GM04503 (cell line): ENCODE measurements at regions not wholly inside any gene's neighbourhood (a gene's known extent, or its start where the extent isn't known, plus 50 kb on each side); places are given as distances from the start of the nearest gene placed in this dataset.

ENCODE experiments used
- DNase-seq: peaks from one replicate; pipeline ENCODE4 v3.0.0-alpha.2; 2012; ENCODE audit warnings: low read depth

DNA sequence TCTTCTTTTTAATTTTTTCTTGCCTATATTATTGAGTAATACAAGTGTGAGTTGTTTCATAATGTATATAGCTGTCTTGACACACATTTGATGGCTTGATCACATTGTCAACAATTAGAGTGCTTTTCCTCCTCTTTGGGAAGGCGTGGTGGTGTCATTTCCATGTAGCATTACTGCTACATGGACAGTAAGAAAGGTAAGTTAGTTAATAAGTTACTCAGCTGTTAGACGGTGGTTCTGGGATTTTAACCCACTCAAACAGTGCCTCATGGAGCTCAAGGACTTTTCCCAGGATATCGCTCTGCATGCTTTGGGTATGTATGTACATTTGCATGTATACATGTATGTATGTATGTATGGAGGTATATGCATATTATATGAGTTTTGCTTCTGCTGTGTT is 94.6 kb downstream of the HAPSTR1 start:
- no peak for DNase-seq

DNA sequence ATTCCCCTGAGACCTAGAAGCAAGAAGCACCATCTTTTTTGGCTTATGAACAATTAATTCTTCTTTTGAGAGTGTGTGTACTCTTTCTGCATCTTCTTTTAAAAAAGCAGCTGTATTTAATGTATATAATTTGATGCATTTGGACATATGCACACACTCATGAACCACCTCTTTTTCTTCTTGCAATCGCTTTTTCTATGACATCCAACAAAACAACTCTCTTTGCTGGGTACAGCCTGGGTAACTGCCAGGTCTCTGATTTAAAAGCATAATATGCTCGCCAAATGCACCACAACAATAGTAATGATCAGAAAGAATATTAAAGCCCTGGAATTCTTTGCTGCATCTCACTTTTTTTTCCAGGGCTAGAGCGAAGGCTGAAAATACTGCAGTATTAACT is 97.3 kb downstream of the HAPSTR1 start:
- no peak for DNase-seq

DNA sequence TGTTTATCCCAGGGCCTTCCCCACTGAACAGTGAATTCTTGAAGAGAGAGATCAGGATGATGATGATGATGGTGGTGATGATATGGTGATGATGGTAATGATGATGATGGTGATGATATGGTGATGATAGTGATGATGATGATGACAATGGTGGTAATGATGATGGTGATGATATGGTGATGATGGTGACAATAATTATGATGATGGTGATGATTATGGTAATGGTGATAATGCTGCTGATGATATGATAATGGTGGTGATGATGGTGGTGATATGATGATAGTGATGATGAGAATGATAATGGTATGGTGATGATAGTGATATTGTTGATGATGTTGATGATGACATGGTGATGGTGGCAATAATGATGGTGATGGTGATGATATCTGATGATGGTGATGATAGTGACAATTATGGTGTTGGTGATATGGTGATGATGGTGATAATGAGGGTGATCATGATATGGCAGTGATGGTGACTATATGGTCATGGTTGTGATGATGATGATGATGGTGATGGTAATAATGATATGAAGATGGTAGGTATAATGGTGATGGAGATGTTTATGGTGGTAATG is 99.9 kb downstream of the HAPSTR1 start:
- DNase-seq = no peak

DNA sequence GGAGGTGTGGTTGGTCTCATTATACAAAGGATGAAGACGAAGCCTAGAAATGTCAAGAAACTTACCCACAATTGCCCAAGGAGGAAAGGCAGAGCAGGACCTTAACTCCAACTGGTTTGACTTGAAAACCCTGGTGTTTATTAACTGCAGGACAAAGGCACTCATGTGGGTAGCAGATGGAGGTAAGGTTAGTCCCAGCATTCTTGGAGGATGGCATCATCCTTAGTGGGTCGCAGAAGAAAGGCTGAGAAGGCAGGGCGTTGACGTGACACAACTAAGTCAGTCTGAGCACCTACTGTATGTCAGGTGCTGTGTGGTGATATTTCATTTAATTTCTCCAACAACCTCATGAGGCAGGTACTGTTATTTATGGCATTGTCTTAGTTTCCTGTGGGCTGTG is 101.3 kb downstream of the HAPSTR1 start:
- DNase-seq = no peak

DNA sequence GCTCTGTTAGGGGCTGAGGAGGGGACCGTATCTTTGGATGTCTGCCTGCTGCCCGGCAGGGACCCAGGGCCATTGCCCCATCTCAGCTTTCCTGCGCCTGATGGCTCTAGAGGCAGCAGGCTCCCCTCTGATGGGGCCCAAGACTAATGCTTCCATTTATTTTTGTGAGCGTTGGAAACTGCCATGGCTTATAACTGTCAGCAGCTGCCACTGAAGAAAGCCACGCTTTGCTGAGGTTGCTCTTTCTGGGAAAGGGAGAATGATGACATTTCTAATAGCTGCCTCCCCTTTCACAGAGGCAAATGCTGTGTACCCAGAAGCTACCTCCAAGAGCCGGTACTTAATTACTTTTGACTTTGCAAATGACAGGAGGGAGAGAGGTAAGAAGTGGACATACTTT is 103.8 kb downstream of the HAPSTR1 start:
- DNase-seq = no peak

DNA sequence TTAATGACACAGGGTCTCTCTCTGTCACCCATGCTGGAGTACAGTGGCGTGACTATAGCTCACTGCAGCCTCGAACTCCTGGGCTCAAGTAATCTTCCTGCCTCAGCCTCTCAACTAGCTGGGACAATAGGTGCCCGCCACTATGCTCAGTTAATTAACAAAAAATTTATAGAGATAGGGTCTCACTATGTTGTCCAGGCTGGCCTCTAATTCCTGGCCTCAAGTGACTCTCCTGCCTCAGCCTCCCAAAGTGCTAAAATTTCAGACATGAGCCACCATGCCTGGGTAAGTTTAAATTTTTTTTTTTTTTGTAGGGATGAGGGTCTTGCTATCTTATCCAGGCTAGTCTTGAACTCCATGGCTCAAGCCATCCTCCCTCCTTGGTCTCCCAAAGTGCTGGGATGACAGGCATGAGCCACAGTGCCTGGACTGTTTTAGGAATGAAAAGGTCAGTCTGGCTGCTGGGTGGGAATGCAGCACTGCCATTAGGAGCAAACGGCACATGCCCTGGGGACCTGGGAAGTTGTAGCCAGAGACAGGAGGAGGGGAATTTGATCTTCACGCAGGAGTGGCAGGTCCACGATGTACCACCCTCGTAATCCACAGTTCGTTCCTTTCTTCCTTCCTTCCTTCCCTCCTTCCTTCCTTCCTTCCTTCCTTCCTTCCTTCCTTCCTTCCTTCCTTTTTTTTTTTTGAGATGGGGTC is 106.7 kb downstream of the HAPSTR1 start:
- no peak for DNase-seq

DNA sequence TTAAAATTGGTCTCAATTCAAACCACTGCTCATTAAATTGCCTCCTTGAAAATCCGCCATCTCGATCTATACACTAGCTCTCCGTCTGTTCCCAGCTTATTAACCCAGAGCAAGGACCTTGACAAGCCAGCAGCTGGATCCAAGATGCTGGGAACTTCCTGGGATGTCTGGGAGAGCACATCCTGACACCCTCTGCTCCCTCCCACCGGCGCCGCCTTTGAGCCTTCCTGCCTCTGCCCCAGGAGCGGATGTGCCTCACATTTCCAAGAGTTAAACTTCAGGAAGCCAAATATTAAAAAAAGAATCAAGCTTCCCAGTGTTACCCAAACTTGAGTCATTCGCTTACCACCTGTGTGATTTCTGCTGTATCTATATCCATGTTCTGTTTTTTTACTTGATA is 107.9 kb downstream of the HAPSTR1 start:
- no peak for DNase-seq

DNA sequence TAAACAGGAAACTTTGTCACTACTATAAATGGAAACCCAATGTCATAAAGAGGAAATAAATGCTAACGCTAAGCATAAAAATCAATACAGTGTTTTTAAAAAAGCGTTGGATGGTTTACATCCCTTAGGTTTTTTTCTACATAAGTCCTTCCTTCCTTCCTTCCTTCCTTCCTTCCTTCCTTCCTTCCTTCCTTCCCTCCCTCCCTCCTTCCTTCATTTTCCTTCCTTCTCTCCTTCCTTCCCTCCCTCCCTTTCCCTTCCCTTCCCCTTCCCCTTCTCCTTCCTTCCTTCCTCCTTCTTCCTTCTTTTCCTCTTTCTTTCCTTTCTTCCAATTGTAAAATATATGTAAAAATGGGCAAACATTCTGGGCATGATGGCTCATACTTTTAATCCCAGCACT is 108.3 kb downstream of the HAPSTR1 start:
- DNase-seq = no peak

DNA sequence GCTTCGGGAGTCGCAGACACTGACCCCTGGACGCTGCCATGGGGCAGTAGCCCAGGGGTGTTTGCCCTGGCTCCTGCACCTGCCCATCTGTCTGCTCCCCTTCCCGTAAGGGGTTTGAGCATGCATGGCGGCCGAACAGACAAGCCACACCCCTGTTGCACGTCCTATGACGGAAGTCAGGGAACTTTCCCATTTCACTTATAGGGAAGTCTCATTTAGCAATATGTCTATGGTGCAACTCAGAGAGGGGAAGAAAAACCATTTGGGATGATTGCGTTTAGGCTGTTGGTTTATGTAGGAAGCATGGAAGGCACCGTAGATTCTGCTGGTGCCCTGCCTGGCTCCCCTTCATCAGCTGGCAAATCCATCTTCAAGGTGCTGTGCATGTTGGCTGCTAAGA is 112.5 kb downstream of the HAPSTR1 start:
- DNase-seq = no peak

DNA sequence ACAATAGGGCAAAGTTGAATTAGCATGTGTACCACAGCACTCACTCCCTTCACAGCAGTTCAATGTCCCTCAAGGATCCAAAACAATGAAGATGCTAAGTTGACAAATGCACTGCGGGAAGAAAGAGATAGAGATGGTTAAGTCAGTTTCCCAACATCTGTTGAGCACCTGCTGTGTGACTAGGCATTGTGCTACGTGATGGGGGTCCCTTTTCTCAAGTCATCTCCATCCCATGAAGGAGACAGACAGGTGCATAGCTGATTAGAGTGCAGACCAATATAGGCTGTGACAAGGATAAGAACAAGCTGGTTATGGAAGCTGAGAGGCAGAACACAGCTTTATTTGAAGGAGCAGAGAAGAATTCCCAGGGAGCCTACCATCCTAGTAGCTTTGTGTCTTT is 114.2 kb downstream of the HAPSTR1 start:
- no peak for DNase-seq

DNA sequence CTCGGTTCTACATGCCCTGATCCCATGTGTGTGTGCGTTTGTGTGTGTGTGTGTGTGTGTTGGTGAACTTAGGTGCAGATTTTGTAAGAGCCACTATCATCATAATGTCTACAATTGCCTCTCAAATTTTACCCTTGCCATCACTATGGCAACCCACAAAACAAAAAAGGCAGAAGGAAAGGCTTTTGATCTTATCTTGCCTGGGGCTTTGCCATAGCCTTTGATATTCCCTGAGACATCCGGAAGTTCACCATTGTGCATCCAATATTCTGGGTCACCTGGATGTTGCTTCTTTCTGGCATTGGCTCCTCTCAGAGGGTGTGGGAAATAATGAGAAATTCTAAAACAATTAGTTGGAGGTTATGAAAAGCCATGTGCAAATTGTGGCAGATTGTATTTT is 114.7 kb downstream of the HAPSTR1 start:
- DNase-seq = no peak

DNA sequence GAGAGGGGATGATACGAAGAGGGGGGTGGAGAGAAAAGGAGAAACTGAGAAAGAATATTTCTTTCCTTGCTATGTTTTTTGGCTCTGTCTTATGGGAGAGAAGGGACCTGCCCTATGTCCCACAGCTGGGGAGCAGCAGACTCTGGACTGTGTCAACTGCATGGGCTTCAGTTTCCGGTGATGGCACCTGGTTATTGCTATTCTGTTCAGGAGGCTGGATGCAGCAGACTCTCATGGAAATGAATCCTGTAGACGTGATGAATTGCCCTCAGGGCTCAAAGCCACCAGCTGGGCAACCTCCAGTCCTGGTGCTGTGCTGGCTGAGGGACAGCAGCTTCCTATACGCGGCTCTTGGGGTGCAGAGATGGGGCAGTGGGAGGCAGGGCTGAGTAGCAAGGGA is 121.2 kb downstream of the HAPSTR1 start:
- DNase-seq = no peak

DNA sequence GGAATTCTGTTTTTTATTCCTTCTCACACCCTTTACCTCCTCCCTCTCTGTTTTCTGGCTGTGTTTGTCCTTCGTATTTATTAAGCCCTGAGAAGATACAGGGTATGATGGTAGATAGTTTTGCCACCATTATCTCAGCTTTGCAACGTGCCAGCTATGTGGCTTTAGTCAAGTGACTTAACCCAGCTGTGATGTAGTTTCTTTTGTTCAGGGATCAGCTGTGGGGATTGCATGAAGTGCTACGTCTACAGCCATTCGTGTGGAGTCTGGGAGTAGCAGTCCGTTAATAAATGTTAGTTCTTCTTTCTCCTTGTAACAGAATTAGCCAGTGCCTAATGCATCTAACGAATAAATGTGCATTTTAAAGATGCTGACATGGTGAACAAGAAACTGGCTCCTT is 128.4 kb downstream of the HAPSTR1 start:
- DNase-seq = no peak

DNA sequence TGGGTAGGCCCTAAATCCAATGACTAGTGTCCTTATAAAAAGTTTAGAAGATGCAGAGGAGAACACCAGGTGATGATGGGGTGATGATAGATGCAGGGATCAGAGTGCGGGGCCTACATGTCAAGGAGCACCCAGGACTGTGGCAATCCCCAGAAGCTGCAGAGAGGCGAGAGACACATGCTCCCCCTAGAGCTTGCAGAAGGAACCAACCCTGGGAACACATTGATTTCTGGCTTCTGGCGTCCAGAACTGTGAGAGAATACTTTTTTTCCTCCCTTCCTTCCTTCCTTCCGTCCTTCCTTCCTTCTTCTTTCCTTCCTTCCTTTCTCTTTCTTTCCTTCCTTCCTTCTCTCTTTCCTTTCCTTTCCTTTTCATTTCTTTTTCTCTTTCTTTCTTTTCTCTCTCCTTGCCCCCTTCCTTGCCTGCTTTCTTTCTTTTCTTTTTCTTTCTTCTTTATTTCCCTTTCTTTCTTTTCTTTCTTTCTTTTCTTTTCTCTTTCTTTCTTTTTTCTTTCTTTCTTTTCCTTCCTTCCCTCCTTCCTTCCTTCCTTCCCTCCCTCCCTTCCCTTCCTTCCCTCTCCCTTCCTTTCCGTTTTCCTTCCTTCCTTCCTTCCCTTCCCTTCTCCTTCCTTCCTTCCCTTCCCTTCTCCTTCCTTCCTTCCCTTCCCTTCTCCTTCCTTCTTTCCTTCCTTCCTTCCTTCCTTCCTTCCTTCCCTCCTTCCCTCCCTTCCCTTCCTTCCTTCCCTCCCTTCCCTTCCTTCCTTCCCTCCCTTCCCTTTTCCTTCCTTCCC is 134.3 kb downstream of the HAPSTR1 start:
- DNase-seq = no peak

DNA sequence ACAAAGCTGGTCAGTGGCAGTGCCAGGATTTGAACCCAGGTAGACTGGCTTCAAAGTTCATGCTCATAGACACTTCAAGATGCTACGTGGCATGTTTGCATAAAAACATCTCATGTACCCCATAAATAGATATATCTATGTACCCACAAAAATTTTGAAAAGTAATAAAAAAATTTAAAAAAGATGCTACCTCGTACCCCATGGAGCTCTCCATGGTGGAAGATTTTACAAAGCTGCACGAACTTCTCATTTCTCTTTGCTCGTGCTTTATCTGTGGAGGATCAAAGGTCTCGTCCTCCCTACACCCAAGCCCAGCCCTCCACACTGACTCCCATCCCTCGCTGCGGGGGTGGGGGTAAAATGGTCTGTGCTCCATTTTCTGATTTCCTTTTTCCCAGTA is 135.5 kb downstream of the HAPSTR1 start:
- no peak for DNase-seq

DNA sequence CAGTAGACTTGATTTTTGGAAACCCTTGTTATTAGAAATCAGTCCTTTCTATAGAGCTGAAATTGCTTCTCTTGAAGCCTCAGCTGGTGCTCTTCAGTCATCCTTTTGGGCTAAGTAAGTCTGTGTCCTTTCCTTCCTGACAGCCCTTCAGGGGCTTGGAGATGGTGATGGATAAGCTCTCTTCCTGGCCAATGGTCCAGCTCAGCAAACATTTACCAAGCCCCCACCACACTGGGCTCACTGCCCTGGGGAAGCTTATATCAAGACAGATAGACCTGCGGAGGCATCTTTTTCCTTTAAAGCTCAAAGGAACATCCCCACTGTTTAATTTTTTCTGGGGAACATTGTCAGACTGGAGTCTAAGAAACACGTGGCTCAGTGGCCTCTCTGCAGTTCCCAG is 139.6 kb downstream of the HAPSTR1 start:
- no peak for DNase-seq

DNA sequence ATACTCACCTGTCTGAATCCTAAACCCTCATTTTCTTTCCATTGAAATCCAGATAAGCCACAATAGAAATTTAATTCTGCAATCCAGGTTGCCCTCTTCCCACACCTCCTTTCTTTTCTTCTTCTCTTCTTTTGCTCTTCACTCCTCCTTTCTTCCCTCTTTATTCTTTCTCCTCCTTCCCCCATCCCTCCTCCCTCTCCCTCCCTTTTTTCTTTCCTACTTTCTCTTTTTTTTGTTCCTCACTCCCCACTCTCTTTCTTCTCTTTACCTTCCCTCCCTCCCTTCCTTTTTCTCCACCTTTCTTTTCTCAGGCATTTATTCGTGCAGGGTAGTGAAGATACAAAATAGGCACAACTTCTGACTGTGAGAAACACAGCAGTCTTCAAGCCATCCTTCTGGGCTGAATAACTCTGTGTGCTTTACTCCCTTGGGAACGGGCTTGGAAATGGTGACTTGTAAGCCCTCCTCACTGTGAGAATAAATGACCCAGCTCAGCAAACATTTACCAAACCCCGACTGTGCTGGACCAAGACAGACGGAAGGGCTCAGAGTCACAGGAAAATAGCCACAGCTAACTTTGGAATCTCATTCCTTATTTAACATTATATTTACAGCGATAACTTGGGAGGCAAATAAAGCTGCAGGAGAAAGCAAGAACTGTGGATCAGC is 140.8 kb downstream of the HAPSTR1 start:
- DNase-seq = no peak

DNA sequence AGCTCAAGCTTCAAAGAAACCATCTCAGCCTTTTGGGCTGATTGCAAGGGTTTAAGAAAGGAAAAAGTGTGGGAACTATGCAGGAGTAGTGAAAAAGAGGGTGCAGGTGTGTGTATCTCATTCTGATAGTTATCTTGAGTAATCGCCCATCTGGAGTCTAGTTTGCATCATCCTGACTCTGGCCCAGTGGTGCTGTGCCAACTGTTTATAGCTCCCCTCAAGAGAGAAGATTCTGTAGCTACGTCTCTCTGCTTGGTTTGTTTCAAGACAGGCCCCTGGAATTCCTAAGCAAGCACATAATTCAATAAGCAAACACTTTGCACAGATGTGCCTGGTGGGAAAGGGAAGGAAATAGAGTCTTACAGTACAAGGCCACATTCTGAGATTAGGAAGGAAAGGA is 144.4 kb downstream of the HAPSTR1 start:
- DNase-seq = no peak

DNA sequence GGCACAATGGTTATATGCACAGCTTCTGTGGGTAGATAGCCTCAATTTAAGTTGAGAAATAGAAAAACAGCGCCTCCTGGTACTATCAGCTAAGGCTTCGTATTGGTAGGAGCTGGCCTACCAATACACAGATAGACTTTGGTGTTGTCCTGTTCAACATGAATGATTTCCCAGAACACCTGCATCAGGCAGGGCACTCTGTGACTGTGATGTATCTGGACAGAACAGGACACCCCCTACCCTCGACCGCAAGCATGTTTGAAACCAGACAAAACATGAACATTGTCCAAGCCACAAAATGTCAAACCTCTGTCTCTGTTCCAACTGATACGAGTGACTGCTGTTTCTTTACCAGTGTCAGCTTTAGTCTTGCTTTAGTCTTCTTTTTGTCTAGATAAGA is 144.9 kb downstream of the HAPSTR1 start:
- no peak for DNase-seq

DNA sequence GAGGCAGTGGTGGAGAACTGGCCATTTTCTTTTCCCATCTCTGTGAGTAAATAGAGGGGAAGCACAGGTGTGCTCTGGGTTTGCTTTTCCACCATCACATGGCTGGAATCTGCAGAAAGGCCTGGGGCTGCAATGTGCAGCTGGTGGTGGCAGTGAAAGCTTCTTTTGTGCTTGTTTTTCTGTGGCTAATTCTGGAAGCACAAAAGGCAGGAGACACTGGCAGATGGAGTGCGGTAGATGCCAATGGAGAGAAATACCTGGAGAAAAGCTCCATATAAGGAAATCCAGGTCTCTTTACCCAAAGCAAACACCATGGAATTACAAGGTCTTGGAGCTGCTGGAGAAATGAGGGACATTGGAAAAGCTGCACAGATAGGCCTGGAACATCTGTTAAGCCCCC is 146.9 kb downstream of the HAPSTR1 start:
- no peak for DNase-seq

DNA sequence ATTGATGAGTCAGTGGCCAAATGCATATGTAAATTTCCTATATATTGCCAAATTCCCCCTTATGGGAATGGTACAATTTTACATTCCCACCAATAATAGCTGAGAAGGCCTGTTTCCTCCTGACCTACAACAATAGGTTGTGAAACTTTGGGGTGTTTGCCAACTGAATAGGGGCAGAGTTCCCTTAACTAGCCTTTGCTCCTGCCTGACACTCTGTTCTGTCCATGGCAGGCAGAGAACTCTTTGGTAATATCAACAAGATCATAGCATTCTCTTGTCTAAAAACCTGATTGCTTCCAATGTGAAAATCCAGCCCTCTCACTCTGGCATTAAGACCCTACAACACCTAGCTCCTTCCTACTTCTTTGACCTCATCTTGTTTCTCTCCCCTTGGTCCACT is 149.7 kb downstream of the HAPSTR1 start:
- no peak for DNase-seq

DNA sequence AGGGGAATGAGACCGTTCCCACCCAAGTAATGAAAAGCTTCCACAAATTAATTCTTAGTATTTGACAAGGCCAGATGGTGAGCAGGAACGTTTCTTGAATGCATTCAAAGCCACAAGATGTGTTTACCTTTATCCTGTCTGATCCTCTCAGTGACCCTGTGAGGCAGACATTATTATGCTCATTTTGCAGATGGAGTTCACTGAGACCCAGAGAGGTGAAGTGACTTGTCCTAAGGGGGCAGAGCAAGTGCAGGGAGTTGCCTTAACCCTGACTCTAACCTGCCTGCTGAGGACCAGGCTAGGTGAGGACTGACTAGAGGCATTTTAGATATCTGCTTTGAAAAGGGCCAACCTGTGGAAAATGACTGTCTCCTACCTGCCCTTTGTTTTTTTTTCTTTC is 156.7 kb downstream of the HAPSTR1 start:
- DNase-seq = no peak

DNA sequence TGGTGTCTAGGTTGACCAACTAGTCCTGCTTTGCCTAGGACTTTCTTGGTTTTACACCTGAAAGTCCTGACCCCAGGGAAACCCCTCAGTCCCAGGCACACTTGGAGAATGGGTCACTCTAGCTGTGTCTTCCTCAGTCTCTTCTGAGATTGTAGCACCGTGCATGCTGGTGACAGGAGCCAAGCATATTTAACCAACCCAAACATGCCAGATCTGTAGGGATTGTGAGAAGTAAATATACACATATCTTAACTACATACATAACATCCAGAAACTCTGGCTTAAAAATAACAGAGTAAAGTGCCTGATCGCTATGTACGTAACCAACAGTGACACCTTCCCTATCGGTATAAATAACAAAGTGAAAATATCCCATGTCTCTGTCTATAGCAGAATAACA is 158.1 kb downstream of the HAPSTR1 start:
- no peak for DNase-seq
